K562 (cell line): ENCODE measurements at regions not wholly inside any gene's neighbourhood (a gene's known extent, or its start where the extent isn't known, plus 50 kb on each side); places are given as distances from the start of the nearest gene placed in this dataset.

Source experiments
- ATAC-seq: fragments of 200-7000 bp; cut with Tn5 transposase; 3 replicates; pipeline ENCODE4 v1.9.1; 2020; ENCODE audit warnings: moderate library complexity
- BruUV-seq: library from RNA; stranded (reverse); fragments of 400-500 nt; replicated peaks from 2 replicates; lab custom pipeline; 2021; lab: Mats Ljungman, UMichigan
- CTCF ChIA-PET: fragments of 300-600 bp; formaldehyde crosslinking; extraction: SDS; loops from one replicate; lab custom pipeline; 2021; ENCODE audit warnings: low intra/inter-chr PET ratio; lab: Yijun Ruan, JAX
- POLR2A ChIA-PET: fragments of 300-600, 350-650 bp; sonication (Branson Sonifier 250); formaldehyde crosslinking; extraction: SDS; loops from one replicate; lab custom pipeline; 2021; ENCODE audit warnings: antibody characterized with exemption, inconsistent platforms; lab: Yijun Ruan, JAX
- DNase-seq, 4 experiments: peaks; one replicate each; pipeline versions ENCODE4 v3.0.0 to v3.0.0-alpha.2; 2011 to 2018; ENCODE audit warnings: low spot score in 3 of 4, mixed read lengths in 3 of 4; ENCODE audit errors: extremely low read depth in 1 of 4
- FAIRE-seq: peaks from 2 replicates; lab custom pipeline; 2011; peaks lifted over from hg19 to GRCh38; lab: Jason Lieb, UNC
- H2AFZ ChIP-seq: 2 replicates; pipeline ENCODE4 v1.6.0; 2011; ENCODE audit warnings: low read depth, low read length, control low read depth, inconsistent platforms
- H3K27ac ChIP-seq: fragments of 200-600 bp; 3 replicates; pipeline ENCODE4 v1.8.0; 2011; ENCODE audit warnings: low read depth, mild to moderate bottlenecking, control low read depth, inconsistent platforms, low read length, moderate library complexity, mixed read lengths; ENCODE audit errors: extremely low read depth
- H3K27me3 ChIP-seq, 2 experiments: fragments of 300-600 bp in 1 of 2; 2 replicates in 1 of 2; 3 replicates in 1 of 2; pipeline versions ENCODE4 v1.6.0 to v1.8.0; 2011; ENCODE audit warnings: inconsistent platforms in 2 of 2, low read length in 2 of 2, mild to moderate bottlenecking in 1 of 2, mixed read lengths in 1 of 2, moderate library complexity in 1 of 2; ENCODE audit not compliant: control insufficient read depth in 2 of 2, insufficient read depth in 2 of 2
- H3K36me3 ChIP-seq: fragments of 300-600 bp; 3 replicates; pipeline ENCODE4 v1.8.0; 2011; ENCODE audit warnings: mild to moderate bottlenecking, low read length, inconsistent platforms; ENCODE audit not compliant: control insufficient read depth, insufficient read depth
- H3K4me1 ChIP-seq, 2 experiments: fragments of 200-600 bp in 1 of 2; replicated peaks in 1 of 2; 2 replicates in 1 of 2; 3 replicates in 1 of 2; pipeline versions ENCODE4 v1.5.1 to v1.8.0; 2011; ENCODE audit warnings: inconsistent platforms in 2 of 2, low read length in 2 of 2, mild to moderate bottlenecking in 1 of 2, mixed read lengths in 1 of 2, moderate library complexity in 1 of 2; ENCODE audit not compliant: control insufficient read depth in 2 of 2, insufficient read depth in 2 of 2
- H3K4me2 ChIP-seq: 2 replicates; pipeline ENCODE4 v1.6.1; 2011; ENCODE audit warnings: low read length, control low read depth, inconsistent platforms, mixed read lengths; ENCODE audit not compliant: insufficient read depth
- H3K4me3 ChIP-seq: fragments of 200-600 bp; sonication (generic), shearing (Covaris generic); 2 replicates; pipeline ENCODE4 v1.5.1; 2016; ENCODE audit warnings: control low read depth, inconsistent platforms
- H3K79me2 ChIP-seq: fragments of 200-600 bp; 3 replicates; pipeline ENCODE4 v1.8.0; 2011; ENCODE audit warnings: low read length, inconsistent platforms; ENCODE audit not compliant: control insufficient read depth, insufficient read depth
- H3K9ac ChIP-seq, 2 experiments: 2 replicates each; pipeline versions ENCODE4 v1.6.0 to v1.6.1; 2011; ENCODE audit warnings: low read depth in 2 of 2, low read length in 2 of 2, control low read depth in 1 of 2, inconsistent platforms in 1 of 2, mild to moderate bottlenecking in 1 of 2, mixed read lengths in 1 of 2; ENCODE audit not compliant: insufficient read depth in 1 of 2
- H3K9me1 ChIP-seq: one replicate; pipeline ENCODE4 v1.6.0; 2011; ENCODE audit warnings: inconsistent platforms, mild to moderate bottlenecking, low read length, moderate library complexity; ENCODE audit not compliant: control insufficient read depth, insufficient read depth
- H3K9me3 ChIP-seq: replicated peaks from 2 replicates; pipeline ENCODE4 v1.5.1; 2011; ENCODE audit warnings: low read depth, low read length, inconsistent platforms; ENCODE audit not compliant: control insufficient read depth, insufficient read depth
- H4K20me1 ChIP-seq: replicated peaks from 2 replicates; pipeline ENCODE4 v1.6.1; 2011; ENCODE audit warnings: low read length, inconsistent platforms, mixed read lengths; ENCODE audit not compliant: control insufficient read depth, insufficient read depth
- RBM22 ChIP-seq: fragments of 200-400 bp; formaldehyde crosslinking; IDR thresholded peaks from 2 replicates; pipeline ENCODE4 v1.6.1; 2018; ENCODE audit warnings: low read length, low read depth; ENCODE audit not compliant: poor library complexity, severe bottlenecking
- SRSF3 ChIP-seq: fragments of 200-400 bp; formaldehyde crosslinking; IDR thresholded peaks from 2 replicates; pipeline ENCODE4 v1.6.1; 2016; ENCODE audit warnings: mild to moderate bottlenecking, low read length, moderate library complexity; ENCODE audit not compliant: insufficient read depth
- TRIM28 ChIP-seq: fragments of 450-650 bp; IDR thresholded peaks from 2 replicates; pipeline ENCODE4 v1.6.1; 2017
- ZBED1 ChIP-seq: IDR thresholded peaks from 2 replicates; pipeline ENCODE4 v1.6.1; 2014
- ZNF785 ChIP-seq: fragments of 250-450 bp; sonication (Bioruptor Pico); IDR thresholded peaks from 2 replicates; pipeline ENCODE4 v1.4.0; 2020; ENCODE audit warnings: mild to moderate bottlenecking
- WGBS: fragments of 100-300 bp; shearing (Covaris generic); methylation state at CpG from one replicate; pipeline ENCODE4 v1.1.6; 2016; ENCODE audit warnings: low coverage, mixed read lengths; ENCODE audit not compliant: insufficient coverage; ENCODE audit errors: missing lambda C conversion rate; 5-methylcytosine and 5-hydroxymethylcytosine counted together
- in situ Hi-C: fragments of 300-500 bp; cut with MboI; formaldehyde crosslinking; loops from 4 replicates; pipeline ENCODE4 v1.15.0; 2018; ENCODE audit warnings: inconsistent platforms, mixed read lengths
- intact Hi-C: fragments of 100-400 bp; cut with micrococcal nuclease; formaldehyde crosslinking; loops from 2 replicates; pipeline ENCODE4 v1.14.2; 2022

DNA sequence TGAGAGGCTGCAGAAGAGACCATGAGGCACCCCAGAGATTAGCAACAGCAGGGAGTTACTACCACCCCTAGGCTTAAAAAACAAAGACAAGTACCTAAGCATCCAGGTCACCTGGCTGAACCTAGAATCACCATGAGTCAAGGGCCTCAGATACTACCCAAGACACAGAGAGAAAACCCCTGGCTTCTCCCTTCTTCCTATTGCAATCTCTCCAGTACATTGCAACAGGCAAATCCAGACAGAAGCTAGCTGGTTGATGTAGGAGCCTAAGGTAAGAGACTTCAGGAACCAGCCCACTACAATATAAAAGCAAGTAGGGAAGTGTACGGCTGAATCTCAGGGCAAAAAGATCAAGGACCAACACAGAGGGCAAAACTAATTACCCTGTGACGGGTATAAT, 367.2 kb downstream of the PLPP3 start:
- no peaks in the 10 kb centered on the region for H4K20me1 ChIP-seq
- no peak overlapping the region for H3K4me3 ChIP-seq
- CTCF ChIA-PET = no interaction called here
- H3K4me1 ChIP-seq = no peaks in the 10 kb centered on the region
- no peak overlapping the region for H3K27ac ChIP-seq
- H3K4me2 ChIP-seq = no peak overlapping the region
- no peaks in the 10 kb centered on the region for H3K9me1 ChIP-seq
- no TSS peak for BruUV-seq
- H3K9ac ChIP-seq = no peak overlapping the region
- DNase-seq = no peak
- TF ChIP-seq ZBED1 = no peak
- no peak for TF ChIP-seq RBM22
- no peaks in the 10 kb centered on the region for H3K79me2 ChIP-seq
- POLR2A ChIA-PET = no interaction called here
- H3K36me3 ChIP-seq = no peaks in the 10 kb centered on the region
- no peak overlapping the region for H2AFZ ChIP-seq
- FAIRE-seq = no peak
- in situ Hi-C loops = no loop called here
- no peak for ATAC-seq
- no peaks in the 10 kb centered on the region for H3K27me3 ChIP-seq
- no peaks in the 10 kb centered on the region for H3K9me3 ChIP-seq
- WGBS = 0% methylated on average over 2 of the region's 2 CpGs
- intact Hi-C loops = no loop called here

- DNase-seq = no peak
- ChIA-PET POLR2A (no interaction called here), CTCF (no interaction called here)
- H3K27ac ChIP-seq = no peak overlapping the region
- H4K20me1 ChIP-seq = no peaks in the 10 kb centered on the region
- intact Hi-C loops (no loop called here), in situ Hi-C loops (no loop called here)
- BruUV-seq = no TSS peak
- H3K79me2 ChIP-seq = no peaks in the 10 kb centered on the region
- no peaks in the 10 kb centered on the region for H3K36me3 ChIP-seq
- no peaks in the 10 kb centered on the region for H3K4me1 ChIP-seq
- no peak overlapping the region for H2AFZ ChIP-seq
- WGBS = 4% methylated on average over 2 of the region's 2 CpGs
- no peak overlapping the region for H3K9ac ChIP-seq
- no peak for FAIRE-seq
- no peaks in the 10 kb centered on the region for H3K9me1 ChIP-seq
- no peaks in the 10 kb centered on the region for H3K27me3 ChIP-seq
- no peak for ATAC-seq
- TF ChIP-seq ZNF785 = no peak
- no peak for TF ChIP-seq SRSF3
- TF ChIP-seq TRIM28 = no peak
- H3K4me3 ChIP-seq = no peak overlapping the region
- H3K4me2 ChIP-seq = no peak overlapping the region
- no peaks in the 10 kb centered on the region for H3K9me3 ChIP-seq
Observed at GRCh38 chr1:56206391-56206790, 373.0 kb downstream of the PLPP3 start.
